SHP77 treated with DMSO at 0.1 percent for 48 hours (cell line): ENCODE measurements at regions not wholly inside any gene's neighbourhood (a gene's known extent, or its start where the extent isn't known, plus 50 kb on each side); places are given as distances from the start of the nearest gene placed in this dataset.

Experiments
- DNase-seq: peaks from one replicate; lab custom pipeline; 2025; lab: John Stamatoyannopoulos, UW

GRCh38 chr3:83740504-83740903 is 1218.3 kb upstream of the CADM2 start:
- no peak for DNase-seq

GRCh38 chr3:83765956-83766355 is 1192.8 kb upstream of the CADM2 start:
- no peak for DNase-seq

- no peak for DNase-seq
These were observed 1188.8 kb upstream of the CADM2 start for GRCh38 chr3:83769791-83770663.

GRCh38 chr3:83770664-83771402 is 1188.0 kb upstream of the CADM2 start:
- no peak for DNase-seq

- no peak for DNase-seq
These were observed 1156.0 kb upstream of the CADM2 start for GRCh38 chr3:83802801-83803200.

GRCh38 chr3:83807511-83807910 is 1151.3 kb upstream of the CADM2 start:
- no peak for DNase-seq

GRCh38 chr3:83813176-83813575 is 1145.6 kb upstream of the CADM2 start:
- no peak for DNase-seq

- DNase-seq = no peak
These were observed 1142.1 kb upstream of the CADM2 start for GRCh38 chr3:83816653-83817052.

- DNase-seq = no peak
These were observed 1137.3 kb upstream of the CADM2 start for GRCh38 chr3:83821506-83821905.

GRCh38 chr3:83823095-83823494 is 1135.7 kb upstream of the CADM2 start:
- DNase-seq = no peak

GRCh38 chr3:83835040-83835439 is 1123.7 kb upstream of the CADM2 start:
- no peak for DNase-seq

GRCh38 chr3:83842511-83842910 is 1116.3 kb upstream of the CADM2 start:
- no peak for DNase-seq

GRCh38 chr3:83843716-83844115 is 1115.1 kb upstream of the CADM2 start:
- no peak for DNase-seq

GRCh38 chr3:83849106-83849730 is 1109.6 kb upstream of the CADM2 start:
- no peak for DNase-seq

GRCh38 chr3:83863380-83863779 is 1095.4 kb upstream of the CADM2 start:
- no peak for DNase-seq

- no peak for DNase-seq
These were observed 1089.8 kb upstream of the CADM2 start for GRCh38 chr3:83868909-83869567.

GRCh38 chr3:83873550-83873949 is 1085.2 kb upstream of the CADM2 start:
- DNase-seq = no peak

- no peak for DNase-seq
These were observed 1080.9 kb upstream of the CADM2 start for GRCh38 chr3:83877910-83878309.

GRCh38 chr3:83882701-83883100 is 1076.1 kb upstream of the CADM2 start:
- DNase-seq = no peak

GRCh38 chr3:83890039-83890762 is 1068.6 kb upstream of the CADM2 start:
- no peak for DNase-seq

- DNase-seq = no peak
These were observed 1068.0 kb upstream of the CADM2 start for GRCh38 chr3:83890763-83891135.

GRCh38 chr3:83894223-83894622 is 1064.6 kb upstream of the CADM2 start:
- DNase-seq = no peak
